Fibroblast of gingiva (primary cell): ENCODE measurements at regions not wholly inside any gene's neighbourhood (a gene's known extent, or its start where the extent isn't known, plus 50 kb on each side); places are given as distances from the start of the nearest gene placed in this dataset.
A peak's percentile ranks its signal among the peaks of the same experiment; 100 is the strongest.
"Not testable (repeated sequence)": the region's sequence is repeated elsewhere in the genome, so short reads cannot be mapped to it uniquely, and the experiment has no call there.

Experiments used
- DNase-seq: peaks from one replicate; pipeline ENCODE4 v3.0.0-alpha.2; 2011; ENCODE audit warnings: low read depth

DNA sequence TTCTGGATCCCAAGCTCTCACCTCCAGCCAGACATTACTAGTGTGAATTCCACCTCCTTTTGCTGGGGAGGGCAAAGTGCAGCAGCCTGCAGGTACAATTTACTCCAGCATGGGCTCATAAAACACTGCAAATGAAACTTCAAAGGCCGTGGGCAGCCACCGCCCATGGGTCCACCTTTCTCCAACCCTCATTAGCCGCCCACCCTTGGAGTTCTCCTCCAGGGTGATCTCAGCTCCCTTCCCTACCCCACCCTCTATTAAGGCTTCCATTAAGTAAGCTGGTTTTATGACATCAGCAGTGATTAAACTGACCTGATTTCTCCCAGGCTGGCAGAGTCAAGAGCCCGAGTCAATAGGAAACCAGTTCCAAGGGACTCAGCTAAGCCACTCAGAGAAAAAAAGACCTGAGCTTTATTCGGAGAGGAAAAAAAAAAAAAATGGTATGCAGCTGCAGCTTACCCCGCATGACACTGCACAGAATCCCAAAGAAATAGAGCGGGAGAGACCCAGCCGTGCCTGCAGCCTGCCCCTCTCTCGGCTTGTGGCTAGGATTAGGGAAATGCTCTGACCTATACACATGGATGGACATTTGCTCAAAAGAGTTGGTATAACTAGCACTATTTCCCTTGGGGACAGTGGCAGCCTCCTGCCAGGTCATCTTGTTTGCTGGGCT, 319.6 kb downstream of the PTTG2 start:
- DNase-seq = no peak

DNA sequence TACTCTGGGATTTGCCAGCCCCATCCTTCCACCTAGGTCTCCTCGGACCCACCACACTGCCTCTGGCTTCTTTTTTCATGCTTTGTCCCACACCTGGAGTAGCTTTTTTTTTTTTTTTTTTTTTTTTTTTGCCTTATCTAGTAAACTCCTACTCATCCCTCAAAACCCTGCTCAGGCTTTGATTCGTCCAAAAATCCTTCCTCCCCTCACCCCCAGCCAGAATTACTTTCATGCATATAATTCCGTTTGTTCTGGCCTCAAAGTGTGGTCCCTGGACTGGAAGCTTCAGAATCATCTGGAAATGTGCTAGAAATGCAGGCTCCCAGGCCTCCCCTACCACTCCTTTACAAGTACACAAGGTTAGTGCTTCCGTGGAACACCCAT, 320.1 kb downstream of the PTTG2 start:
- no peak for DNase-seq

DNA sequence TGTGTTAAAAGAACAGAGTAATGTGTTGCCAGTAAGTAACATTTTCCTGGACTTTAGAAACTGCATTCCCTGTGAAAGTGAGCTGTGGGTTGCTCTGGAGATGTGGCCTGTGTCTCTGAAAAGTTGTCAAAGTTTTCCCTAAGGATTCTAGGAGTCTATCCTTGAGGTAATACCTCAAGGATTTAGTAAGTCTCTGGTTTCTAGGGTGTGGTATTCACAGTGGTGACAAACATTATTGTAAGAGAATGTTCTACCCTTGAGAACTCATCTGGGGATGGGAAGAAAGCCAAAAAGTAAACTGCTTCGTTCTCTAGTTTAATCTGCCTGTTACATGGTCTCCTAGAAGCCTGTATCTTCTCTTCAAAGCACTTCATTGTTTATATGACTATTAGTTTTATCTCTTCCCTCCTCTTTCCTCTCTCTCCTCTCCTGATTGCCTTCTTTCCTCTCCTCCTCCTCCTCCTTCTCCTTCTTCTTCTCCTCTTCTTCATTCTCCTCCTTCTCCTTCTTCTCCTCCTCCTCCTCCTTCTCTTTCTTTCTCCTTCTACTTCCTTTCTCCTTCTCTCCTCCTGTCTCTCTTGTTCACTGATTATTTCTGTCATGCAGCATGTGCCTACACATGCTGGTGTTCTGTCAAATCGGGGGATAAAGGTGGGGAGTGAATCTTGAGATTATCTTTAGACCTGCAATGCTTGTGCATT, 321.3 kb downstream of the PTTG2 start:
- no peak for DNase-seq

DNA sequence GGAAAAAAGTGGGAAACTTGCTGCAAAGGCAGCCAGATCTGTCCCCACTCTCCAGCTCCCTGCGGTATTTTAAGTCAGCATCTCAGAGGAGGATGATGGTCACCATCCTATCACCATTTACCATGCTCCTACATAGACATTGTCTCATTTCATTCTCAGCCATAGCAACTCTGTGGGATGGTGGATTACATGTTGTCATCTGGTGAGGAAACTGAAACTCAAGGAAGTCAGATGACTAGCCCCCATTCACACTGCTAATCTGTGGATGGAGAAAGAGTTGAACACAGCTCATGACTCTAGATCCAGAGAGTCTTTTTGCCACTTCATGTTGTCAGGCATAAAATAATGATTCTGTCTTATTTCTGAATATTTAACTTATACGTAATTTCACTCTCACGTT, 323.5 kb downstream of the PTTG2 start:
- no peak for DNase-seq

DNA sequence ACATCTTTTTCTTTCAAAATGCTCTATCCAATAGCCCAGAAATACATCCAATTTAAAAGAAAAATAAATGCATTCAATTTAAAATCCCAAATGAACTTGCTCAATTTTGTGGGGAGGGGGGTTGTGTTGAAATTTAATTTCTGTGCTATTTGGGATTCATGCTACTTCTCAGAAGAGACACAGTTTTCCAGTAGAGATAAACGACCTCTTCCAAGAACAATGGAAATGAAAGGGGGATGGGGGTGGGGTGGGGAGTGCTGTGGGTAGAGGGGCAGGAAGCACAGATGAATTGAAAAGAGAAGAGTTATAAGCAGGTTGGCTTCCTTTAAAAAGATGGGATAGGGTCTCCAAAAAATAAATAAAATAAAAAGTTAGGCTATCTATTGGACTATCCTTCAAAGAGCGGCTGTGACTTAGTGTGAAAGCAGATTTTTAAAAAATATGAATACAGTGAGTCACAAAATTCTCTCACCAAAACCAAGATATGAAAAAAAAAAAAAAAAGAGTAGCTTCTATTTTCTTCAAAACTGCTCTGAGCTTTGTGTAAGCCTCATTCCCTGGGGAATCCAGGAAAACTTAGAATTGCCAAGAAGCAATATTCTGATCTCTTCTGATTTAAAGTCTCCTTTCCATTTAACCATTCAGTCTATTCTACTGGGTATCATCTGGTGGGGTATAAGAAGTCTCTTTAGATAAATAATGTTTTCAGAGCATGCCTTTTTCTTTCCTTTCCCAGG, 324.3 kb downstream of the PTTG2 start:
- no peak for DNase-seq

DNA sequence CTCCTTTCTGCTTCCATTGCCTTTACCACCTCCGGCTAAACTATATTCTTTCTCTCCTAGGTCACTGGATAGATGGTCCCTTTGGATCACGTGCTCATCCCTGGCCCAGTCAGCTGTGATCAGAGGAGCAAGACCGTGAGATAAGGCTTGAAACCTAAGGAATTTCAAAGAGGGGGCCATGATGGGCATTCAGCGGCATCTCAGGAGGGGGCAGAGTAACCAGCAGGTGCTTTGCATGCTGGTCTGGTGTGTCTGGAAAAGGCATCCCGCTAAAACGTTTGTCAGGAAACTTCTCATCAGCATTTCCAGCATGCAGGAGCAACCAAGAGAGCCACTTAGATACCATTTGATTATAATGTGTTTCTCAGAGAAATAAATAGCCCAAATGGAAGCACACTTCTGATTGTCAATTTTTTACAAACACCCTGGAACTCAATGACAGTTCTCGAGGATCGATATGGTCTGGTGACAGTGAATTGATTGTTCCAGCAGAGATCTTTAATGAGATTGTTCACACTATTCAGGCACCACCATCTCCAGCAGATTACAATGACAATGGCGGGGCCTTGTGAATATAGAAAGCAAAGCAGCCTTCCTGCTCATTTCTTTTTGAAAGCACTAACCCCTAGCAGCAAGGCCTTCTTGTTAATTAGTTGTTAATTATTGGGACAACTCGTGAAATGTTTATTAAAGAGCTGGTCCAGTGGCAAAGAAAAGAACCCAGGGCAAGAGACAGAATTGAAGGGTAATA, 327.1 kb downstream of the PTTG2 start:
- no peak for DNase-seq

DNA sequence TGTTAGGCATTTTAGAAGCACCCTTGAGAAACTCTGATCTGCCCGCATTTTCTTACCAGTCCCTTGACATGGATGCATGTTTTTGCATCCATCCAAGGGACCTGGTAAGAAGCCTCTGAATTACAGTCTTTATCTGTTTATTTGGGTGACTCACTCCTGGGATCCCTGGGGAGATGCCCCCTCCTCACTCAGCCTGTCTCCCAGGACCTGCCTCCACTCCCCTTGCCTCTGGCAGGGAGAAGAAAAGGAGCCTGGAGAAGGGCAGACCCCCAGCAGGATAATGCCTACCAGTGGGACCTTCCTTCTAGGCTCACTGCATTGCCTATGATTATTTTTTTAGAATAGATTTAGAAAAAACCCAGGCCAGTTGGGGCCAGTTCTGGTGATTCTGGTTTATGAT, 329.4 kb downstream of the PTTG2 start:
- no peak for DNase-seq

DNA sequence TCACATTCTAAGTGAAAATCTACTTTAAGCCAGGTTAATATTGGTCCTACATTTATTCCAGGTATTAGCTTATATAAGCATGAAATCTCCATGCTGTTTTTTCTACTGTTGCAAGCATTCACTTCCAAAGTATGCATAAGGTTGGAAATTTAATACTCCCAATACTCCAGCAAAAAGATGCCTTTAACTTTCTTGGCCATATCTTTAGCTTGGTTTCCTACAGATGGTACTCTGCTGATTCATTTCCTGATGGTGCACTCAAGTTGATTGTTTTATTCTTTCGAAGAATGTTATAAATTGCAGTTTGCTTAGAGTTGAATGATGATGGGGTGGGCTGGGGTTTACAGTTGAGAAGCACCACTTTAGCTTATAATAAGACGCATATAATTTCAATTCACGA, 330.2 kb downstream of the PTTG2 start:
- DNase-seq = peak; percentile 34

DNA sequence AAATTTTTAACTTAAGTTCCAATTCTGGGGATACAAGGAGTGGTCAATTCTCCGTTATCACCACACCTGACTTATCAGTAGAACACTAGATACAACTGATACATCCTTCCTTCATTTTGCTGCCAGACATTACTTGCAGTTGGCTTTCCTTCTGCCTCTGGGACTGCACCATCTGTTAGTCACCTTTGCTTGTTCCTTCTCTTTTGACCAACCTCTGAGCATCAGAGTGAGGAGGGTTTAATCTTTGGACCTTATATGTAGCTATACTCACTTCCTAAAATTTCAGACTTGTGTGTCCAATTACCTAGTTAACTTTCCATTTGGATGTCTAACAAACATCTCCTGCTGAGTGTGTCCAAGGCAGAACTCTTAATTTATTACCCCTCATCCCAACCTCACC, 330.7 kb downstream of the PTTG2 start:
- no peak for DNase-seq

DNA sequence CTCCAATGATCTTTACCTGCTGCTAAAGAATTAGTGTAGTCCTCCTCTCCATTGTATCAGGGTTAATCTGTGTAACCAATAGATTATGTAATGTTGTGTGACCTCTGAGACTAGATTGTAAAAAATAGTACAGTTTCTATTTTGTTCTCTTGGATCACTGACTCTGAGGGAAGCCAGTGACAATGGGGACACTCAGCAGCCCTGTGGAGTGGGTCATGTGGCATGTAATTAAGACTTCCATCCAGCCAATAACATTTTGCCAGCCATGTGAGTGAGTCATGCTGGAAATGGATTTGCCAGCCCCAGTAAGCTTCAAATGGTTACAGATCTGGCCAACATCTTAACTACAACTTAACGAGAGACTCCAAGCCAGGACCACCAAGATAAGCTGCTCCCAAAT, 332.3 kb downstream of the PTTG2 start:
- DNase-seq = no peak

DNA sequence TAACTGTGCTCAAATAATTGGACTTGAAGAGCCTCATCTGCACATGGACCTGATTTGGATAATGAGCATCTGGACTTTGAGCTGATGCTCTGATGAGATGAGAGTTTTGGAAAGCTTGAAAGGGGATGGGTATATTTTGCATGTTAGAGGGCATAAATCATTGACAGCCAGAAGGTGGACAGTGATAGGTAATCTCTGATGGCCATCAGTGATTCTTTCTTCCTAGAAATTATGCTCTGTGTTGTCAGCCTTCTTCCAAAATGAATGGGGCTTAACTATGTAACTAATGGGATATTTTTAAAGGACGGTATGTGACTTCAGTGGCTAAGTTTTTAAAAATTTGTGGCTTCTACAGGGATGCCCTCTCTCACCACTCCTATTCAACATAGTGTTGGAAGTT, 334.0 kb downstream of the PTTG2 start:
- no peak for DNase-seq

DNA sequence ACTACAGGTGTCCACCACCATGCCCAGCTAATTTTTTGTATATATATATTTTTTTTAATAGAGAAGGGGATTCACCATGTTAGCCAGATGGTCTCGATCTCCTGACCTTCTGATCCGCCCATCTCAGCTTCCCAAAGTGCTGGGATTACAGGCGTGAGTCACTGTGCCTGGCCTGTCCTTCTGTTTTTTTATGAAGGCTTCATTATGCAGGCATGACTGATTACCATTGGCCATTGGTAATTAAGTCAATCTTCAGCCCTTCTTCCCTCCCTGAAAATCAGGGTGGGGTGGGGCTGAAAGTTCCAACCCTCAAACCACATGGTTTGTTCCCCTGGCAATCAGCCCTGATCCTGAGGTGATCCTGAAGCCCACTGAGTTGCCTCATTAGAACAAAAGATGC, 336.9 kb downstream of the PTTG2 start:
- no peak for DNase-seq

DNA sequence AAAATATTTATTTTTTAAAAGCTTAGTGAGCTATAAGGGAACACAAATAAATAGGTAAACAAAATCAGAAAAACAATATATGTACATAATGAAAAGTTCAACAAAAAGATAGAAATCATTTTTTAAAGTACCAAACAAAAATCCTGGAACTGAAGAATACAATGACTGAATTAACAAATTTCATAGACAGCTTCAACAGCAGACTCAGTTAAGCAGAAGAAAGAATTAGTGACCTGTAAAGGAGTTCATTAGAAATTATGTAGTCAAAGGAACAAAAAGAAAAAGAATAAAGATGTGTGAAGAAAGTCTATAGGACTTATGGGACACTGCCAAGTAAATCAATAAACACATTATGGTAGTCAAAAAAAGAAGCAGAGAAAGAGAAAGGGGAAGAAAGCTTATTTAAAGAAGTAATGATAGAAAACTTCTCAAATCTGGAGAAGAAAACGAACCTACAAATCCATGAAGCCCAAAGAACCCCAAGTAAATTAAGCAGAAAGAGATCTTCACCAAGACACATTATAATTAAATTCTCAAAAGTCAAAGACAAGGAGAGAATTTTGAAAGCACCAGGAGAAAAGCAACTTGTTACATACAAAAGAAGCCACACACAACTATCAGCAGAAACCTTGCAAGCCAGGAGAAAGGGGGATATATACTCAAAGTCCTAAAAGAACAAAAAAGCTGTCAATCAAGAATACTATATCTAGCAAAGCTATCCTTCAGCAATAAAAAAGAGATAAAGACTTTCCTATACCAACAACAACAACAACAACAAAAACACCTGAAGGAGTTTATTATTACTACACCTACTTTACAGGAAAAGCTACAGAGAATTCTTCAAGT, 338.9 kb downstream of the PTTG2 start:
- DNase-seq = no peak

DNA sequence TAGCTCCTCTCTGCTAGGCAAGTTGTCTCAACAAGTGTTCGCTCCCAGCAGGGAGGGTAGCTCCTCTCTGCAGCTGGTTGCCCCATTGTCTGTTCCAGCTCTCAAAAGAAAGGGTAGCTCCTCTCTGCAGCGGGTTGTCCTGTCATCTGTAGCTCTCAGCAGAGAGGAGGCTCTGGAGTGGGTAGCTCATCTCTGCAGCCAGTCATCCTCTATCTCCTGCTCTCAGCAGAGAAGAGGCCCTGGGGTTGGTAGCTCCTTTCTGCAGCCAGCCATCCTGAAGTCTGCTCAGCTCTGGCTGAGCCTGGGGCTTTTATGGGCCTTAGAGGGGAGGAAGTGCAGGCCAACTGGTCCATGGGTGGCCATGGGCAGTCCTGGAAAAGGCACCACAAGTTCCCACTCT, 342.7 kb downstream of the PTTG2 start:
- no peak for DNase-seq

DNA sequence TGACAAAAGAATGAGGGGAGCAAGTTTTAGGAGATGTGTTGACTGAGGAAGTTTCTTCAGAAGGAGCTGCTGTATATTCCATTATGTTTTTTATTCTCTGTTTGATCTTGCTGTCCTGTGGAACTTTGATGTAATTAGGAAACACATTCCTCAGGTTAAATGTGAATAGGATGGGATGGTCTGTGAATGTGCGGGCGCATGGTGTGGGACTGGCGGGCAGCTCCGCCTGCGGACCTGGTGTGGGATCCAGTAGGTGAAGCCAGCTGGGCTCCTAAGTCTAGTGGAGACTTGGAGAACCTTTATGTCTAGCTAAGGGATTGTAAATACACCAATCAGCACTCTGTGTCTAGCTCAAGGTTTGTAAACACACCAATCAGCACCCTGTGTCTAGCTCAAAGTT, 344.3 kb downstream of the PTTG2 start:
- DNase-seq = not testable (repeated sequence)

DNA sequence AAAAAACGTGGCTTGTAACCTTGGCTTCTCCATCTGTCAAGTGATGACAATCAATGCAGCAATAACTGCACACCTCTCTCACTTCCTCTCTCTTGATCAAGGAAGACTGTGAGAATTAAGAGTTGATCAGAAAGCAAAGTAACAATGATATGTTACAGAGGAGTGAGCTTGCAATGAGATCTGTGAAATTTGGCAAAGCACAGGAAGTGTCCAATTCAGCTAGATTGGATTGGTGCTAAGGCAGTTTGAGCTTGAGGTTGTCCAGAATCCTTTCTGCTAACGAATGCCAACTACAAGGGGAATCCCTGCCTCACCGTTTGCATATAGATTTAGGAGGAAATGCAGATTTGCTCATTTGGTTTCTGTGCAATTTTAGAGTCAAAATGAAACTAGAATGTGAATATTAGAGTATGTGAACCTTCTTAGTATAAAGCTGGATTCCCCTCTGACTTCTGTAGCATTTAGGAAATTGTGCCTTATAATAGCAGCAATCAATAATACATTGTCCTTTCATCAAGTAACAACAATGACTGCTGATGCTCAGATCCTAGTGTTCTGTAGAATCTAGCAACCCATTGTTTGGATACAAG, 346.4 kb downstream of the PTTG2 start:
- no peak for DNase-seq

DNA sequence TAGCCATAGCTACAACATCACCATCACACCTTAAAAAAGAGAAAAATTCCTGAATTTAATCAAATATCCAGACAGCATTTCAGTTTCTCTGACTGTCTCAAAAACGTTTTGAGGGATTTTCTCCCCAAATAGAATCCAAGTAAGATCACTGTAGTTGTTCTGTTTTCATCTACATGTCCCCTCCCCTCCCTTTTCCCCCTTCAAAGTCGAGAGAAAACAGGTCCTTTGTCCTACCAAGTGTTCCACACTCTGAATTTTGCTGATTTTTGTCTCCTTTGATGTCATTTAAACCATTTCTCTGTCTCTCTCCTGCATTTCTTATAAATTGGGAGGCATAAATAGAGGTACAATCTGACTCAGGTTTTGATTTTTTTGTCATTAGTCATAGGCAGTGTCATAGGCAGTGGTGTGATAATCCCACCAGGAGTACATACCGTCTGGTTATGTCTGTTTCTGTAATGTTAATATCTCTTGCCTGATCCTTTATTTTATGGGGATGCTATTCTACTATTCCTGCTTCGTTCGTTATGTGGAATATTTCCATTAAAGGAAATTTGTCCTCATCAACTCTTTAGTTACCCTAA, 348.6 kb downstream of the PTTG2 start:
- DNase-seq = no peak

DNA sequence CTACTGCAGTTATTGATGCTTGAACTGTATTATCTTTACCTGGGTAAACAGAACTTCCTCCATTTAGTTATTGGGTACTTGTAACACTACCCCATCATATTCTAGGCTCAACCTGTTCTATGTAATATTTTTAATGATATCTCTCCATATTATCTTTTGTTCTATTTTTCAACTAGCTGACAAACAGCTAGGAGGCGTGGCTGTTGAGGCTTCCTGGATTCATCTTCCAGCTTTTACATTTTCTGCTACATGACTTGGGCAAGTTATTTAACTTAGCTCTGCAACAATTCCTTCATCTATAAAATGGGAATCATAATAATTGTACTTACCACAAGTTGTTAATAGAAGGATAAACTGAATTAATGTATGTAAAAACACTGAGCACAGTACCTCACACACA, 349.3 kb downstream of the PTTG2 start:
- DNase-seq = no peak

DNA sequence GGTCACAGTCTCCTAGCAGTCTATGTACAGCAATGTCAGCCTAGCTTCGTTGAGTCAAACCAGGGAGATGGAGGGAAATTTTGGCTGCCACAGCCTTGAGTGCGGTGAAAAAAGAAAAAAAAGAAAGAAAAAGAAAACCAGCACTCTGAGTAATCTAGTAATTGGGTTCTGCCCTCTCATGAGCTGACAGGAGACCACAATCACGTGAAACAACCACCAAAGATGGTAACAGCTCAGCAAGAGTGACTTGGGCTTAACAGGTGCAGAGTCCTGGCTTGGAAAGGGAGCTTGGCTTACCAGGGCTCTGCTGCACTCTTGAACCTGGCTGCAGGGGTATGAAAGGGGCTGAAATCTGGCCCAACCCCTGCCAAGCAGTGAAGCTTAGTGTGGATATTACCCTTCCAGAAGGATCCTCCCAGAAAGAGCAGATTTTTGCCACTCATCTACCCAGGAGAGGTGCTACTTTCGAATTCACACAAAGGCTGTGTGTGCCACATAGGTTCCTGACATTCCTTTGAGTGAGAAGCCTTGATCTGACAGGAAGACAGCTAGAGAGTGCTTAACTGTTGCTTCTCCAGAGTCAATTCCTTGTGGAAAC, 350.3 kb downstream of the PTTG2 start:
- no peak for DNase-seq

DNA sequence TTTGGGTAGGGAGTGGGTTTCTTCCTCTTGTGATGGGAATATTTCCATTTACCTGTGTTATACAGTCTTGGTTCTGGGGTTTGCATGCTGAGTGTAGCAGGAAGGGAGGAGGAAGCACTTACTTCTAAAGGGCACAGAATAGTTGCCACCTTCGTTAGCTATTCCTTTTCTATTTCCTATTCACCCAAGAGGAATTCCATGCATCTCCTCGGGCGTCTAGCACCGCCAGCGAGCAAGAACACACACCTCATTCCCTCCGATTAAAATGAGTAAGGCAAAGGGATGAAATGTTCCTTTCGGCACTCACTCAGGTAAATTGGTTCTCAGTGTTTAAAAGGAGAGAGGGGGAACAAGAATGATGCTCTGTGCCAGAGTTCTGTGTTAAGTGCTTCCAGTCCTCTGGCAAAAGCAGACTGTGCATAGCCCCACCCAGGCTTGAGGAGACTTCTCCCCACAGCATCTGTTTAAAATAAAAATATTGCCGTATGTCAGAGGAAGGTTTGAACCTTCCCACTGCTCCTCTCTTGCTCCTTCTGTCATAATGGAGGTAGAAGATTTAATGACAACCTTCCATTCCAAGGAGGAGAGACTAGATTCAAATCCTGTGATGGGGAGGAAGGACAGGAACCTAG, 351.4 kb downstream of the PTTG2 start:
- DNase-seq = no peak
